ENCODE measurements at regions not wholly inside any gene's neighbourhood (a gene's known extent, or its start where the extent isn't known, plus 50 kb on each side); places are given as distances from the start of the nearest gene placed in this dataset.

DNA sequence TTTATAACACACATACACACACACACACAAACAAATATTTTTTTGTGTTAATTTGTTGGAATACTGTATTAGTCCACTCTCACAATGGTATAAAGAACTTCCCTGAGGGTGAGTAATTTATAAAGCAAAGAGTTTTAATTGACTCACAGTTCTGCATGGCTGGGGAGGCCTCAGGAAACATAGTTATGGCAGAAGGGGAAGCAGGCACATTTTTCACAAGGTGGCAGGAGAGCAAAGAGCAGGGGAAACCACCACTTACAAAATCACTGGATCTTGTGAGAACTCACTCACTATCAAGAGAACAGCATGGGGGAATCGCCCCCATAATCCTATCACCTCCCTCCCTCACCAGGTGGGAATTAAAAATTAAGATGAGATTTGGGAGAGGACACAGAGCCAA, 205.4 kb upstream of the PTPRD start:
- Mint-ChIP-seq H3K27me3 (peaks cover 4% of the 10 kb centered on the region), H3K9me3 (no peaks in the 10 kb centered on the region), H3K27ac (no peak overlapping the region), H3K4me3 (no peak overlapping the region), H3K4me1 (ENCODE audit: unreplicated experiment) (no peaks in the 10 kb centered on the region), H3K36me3 (no peaks in the 10 kb centered on the region)
- no peak for TF ChIP-seq CTCF (conservative IDR thresholded peaks at IDR 0.05)
- DNase-seq (ENCODE audit: extremely low spot score, unreplicated experiment): no peak

DNA sequence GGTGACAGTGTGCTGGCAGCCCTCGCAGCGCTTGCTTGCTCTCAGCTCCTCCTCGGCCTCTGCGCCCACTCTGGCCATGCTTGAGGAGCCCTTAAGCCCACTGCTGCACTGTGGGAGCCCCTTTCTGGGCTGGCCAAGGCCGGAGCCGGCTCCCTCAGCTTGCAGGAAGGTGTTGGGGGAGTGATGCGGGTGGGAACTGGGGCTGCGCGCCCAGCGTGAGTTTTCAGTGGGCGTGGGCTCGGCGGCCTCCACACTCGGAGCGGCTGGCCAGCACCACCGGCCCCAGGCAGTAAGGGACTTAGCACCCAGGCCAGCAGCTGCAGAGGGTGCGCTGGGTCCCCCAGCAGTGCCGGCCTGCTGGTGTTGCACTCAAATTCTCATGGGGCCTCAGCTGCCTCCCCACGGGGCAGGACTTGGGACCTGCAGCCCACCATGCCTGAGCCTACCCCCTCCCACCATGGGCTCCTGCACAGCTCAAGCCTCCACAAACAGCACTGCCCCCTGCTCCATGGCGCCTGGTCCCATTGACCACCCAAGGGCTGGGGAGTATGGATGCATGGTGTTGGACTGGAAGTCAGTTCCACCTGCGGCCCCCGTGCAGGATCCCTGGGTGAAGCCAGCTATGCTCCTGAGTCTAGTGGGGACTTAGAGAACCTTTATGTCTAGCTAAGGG, 223.1 kb upstream of the PTPRD start:
- Mint-ChIP-seq H3K9me3 (no peaks in the 10 kb centered on the region), H3K4me3 (no peak overlapping the region), H3K4me1 (ENCODE audit: unreplicated experiment) (no peaks in the 10 kb centered on the region), H3K36me3 (no peaks in the 10 kb centered on the region), H3K27me3 (peaks cover 6% of the 10 kb centered on the region), H3K27ac (no peak overlapping the region)
- no peak for DNase-seq (ENCODE audit: extremely low spot score, unreplicated experiment)
- TF ChIP-seq CTCF (conservative IDR thresholded peaks at IDR 0.05): no peak

GRCh38 chr9:10843151-10843550, 230.3 kb upstream of the PTPRD start:
- TF ChIP-seq CTCF (conservative IDR thresholded peaks at IDR 0.05): no peak
- Mint-ChIP-seq H3K36me3 (no peaks in the 10 kb centered on the region), H3K9me3 (no peaks in the 10 kb centered on the region), H3K4me1 (ENCODE audit: unreplicated experiment) (no peaks in the 10 kb centered on the region), H3K27ac (no peak overlapping the region), H3K4me3 (no peak overlapping the region), H3K27me3 (no peaks in the 10 kb centered on the region)
- DNase-seq (ENCODE audit: extremely low spot score, unreplicated experiment): no peak

DNA sequence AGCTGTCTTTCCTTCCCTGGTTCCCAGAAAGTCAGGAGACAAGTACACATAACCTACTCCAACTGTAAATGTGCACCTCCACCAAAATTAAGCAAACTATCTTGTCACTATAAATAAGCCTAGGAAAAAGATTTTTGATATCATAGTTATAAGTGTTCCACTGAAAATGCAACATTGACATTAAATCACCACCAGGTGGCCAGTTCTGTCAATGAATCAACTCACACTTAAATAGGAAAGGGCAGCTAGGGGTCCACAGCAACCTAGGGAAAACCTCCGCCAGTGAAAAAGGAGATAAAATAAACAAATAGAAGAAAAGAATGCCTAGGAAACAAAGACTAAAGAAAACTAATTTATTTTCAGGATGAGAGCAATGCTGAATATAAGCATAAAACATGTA, 243.0 kb upstream of the PTPRD start:
- peak; percentile 79 for TF ChIP-seq CTCF (conservative IDR thresholded peaks at IDR 0.05)
- Mint-ChIP-seq H3K27me3 (peaks cover 12% of the 10 kb centered on the region), H3K4me1 (ENCODE audit: unreplicated experiment) (no peaks in the 10 kb centered on the region), H3K27ac (no peak overlapping the region), H3K9me3 (no peaks in the 10 kb centered on the region), H3K4me3 (no peak overlapping the region), H3K36me3 (no peaks in the 10 kb centered on the region)
- DNase-seq (ENCODE audit: extremely low spot score, unreplicated experiment): no peak

DNA sequence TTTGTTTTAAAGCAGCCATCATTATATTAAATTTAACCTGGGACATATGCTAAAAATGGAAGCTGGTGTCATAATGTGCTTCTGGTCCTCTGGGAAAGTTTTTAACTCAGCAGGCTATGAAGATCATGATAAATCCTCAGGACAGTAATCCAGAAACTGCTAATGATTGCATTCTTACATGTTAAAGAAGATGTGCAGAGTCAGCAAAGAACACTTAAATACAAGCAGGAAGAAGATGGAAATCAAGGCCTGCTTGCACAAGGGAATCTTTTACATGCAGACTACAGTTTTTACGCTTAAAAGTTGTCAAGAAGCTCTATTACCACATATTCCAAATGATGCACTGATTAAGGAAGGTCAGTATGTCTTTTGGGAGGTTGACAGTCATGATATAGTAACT, 246.0 kb upstream of the PTPRD start:
- H3K36me3 Mint-ChIP-seq: no peaks in the 10 kb centered on the region
- no peaks in the 10 kb centered on the region for H3K9me3 Mint-ChIP-seq
- DNase-seq (ENCODE audit: extremely low spot score, unreplicated experiment): no peak
- no peaks in the 10 kb centered on the region for H3K4me1 Mint-ChIP-seq (ENCODE audit: unreplicated experiment)
- TF ChIP-seq CTCF (conservative IDR thresholded peaks at IDR 0.05): no peak
- peaks cover 18% of the 10 kb centered on the region for H3K27me3 Mint-ChIP-seq
- no peak overlapping the region for H3K4me3 Mint-ChIP-seq
- H3K27ac Mint-ChIP-seq: no peak overlapping the region

- H3K36me3 Mint-ChIP-seq: no peaks in the 10 kb centered on the region
- H3K4me1 Mint-ChIP-seq (ENCODE audit: unreplicated experiment): no peaks in the 10 kb centered on the region
- no peak for TF ChIP-seq CTCF (conservative IDR thresholded peaks at IDR 0.05)
- H3K27me3 Mint-ChIP-seq: peaks cover 9% of the 10 kb centered on the region
- H3K4me3 Mint-ChIP-seq: no peak overlapping the region
- no peak overlapping the region for H3K27ac Mint-ChIP-seq
- no peaks in the 10 kb centered on the region for H3K9me3 Mint-ChIP-seq
- DNase-seq (ENCODE audit: extremely low spot score, unreplicated experiment): no peak
These were observed 250.7 kb upstream of the PTPRD start for GRCh38 chr9:10863476-10863875.

All from type B pancreatic cell (in vitro differentiated cells).